ENCODE measurements at regions not wholly inside any gene's neighbourhood (a gene's known extent, or its start where the extent isn't known, plus 50 kb on each side); places are given as distances from the start of the nearest gene placed in this dataset.

DNA sequence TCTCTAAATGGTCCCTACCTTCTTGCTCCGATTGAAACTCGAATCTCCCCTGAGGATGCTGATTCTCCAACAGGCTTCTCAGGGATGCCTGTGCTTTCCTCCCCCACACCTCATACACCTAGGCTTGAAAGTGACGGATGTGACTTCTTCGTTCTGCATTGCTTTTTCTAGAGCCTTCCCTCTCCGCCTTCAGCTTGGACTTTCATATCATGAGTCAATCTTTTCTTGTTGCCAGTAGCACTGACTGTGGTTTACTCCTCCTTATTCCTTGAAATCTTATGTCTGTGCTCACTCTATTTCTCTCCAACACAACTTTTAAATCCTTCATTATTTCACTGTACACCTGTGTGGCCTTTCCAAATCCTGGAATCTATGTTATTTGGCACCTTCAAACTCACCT is 451.4 kb downstream of the TMX3 start:
- TF ChIP-seq, protein P1, sequence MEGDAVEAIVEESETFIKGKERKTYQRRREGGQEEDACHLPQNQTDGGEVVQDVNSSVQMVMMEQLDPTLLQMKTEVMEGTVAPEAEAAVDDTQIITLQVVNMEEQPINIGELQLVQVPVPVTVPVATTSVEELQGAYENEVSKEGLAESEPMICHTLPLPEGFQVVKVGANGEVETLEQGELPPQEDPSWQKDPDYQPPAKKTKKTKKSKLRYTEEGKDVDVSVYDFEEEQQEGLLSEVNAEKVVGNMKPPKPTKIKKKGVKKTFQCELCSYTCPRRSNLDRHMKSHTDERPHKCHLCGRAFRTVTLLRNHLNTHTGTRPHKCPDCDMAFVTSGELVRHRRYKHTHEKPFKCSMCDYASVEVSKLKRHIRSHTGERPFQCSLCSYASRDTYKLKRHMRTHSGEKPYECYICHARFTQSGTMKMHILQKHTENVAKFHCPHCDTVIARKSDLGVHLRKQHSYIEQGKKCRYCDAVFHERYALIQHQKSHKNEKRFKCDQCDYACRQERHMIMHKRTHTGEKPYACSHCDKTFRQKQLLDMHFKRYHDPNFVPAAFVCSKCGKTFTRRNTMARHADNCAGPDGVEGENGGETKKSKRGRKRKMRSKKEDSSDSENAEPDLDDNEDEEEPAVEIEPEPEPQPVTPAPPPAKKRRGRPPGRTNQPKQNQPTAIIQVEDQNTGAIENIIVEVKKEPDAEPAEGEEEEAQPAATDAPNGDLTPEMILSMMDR (conservative IDR thresholded peaks at IDR 0.05 in 1 of 2, IDR thresholded peaks at IDR 0.05 in 1 of 2; ENCODE audit: low read depth in 1 of 2, low read length in 2 of 2) = no peak
- TF ChIP-seq EZH2 (IDR thresholded peaks at IDR 0.05; ENCODE audit: low read length, missing control alignments) = no peak
- Histone ChIP-seq H4K20me1 (ENCODE audit: control insufficient read depth, extremely low read depth, insufficient read depth, low read length) (no peaks in the 10 kb centered on the region), H3K9me3 (ENCODE audit: control insufficient read depth, insufficient read depth, low read depth, low read length) (no peaks in the 10 kb centered on the region), H3K9ac (ENCODE audit: insufficient read depth, low read length) (no peak overlapping the region), H3K4me2 (ENCODE audit: extremely low read depth, insufficient read depth, low read length) (no peak overlapping the region), H3K36me3 (ENCODE audit: control insufficient read depth, insufficient read depth, low read length) (no peaks in the 10 kb centered on the region), H3K27me3 (ENCODE audit: control insufficient read depth, insufficient read depth, low read length) (no peaks in the 10 kb centered on the region), H3K79me2 (ENCODE audit: control insufficient read depth, insufficient read depth, low read length) (no peaks in the 10 kb centered on the region), H3K4me1 (ENCODE audit: control insufficient read depth, extremely low read depth, insufficient read depth, low read length) (peaks cover 6% of the 10 kb centered on the region), H3K27ac (ENCODE audit: insufficient read depth, low read length) (no peak overlapping the region), H3K4me3 (replicated peaks in 1 of 4; ENCODE audit: control extremely low read depth in 1 of 4, insufficient read depth in 1 of 4, low read depth in 3 of 4, low read length in 4 of 4) (no peak overlapping the region), H2AFZ (ENCODE audit: low read length) (no peak overlapping the region)
- peak; percentile 23 to 81 for DNase-seq (ENCODE audit: low read depth in 2 of 2)

DNA sequence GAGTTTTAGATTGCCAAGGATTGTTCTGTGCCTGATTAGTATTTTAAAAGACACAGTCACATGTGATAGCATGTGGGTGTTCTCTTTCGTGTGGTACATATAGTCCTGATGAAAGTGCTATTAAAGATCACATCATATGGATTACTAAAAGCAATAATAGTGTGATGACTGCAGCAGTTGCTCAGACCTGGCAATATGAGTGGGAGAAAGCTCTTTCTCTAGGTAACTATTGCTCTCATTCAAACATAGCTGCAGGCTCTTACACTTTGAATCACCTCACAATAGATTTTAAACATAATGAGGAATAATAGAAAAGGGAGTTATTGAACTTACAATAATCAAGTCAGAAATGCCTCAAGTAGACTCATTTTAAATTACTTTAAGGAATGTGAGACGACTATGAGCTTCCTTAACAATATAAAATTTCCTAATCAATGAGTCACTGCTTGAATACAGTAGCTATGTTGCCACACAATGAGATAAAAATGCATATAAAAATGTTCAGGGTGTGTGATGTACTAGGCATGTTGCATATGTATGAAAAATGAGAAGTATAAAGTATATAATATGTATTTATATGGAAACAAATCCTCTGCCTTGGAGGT is 452.1 kb downstream of the TMX3 start:
- Histone ChIP-seq H3K4me1 (ENCODE audit: control insufficient read depth, extremely low read depth, insufficient read depth, low read length) (peaks cover 6% of the 10 kb centered on the region), H3K4me2 (ENCODE audit: extremely low read depth, insufficient read depth, low read length) (peak overlapping the region; percentile 68), H3K27ac (ENCODE audit: insufficient read depth, low read length) (peak overlapping the region; percentile 49), H3K9ac (ENCODE audit: insufficient read depth, low read length) (no peak overlapping the region), H3K27me3 (ENCODE audit: control insufficient read depth, insufficient read depth, low read length) (no peaks in the 10 kb centered on the region), H3K36me3 (ENCODE audit: control insufficient read depth, insufficient read depth, low read length) (no peaks in the 10 kb centered on the region), H2AFZ (ENCODE audit: low read length) (peak overlapping the region; percentile 9), H4K20me1 (ENCODE audit: control insufficient read depth, extremely low read depth, insufficient read depth, low read length) (no peaks in the 10 kb centered on the region), H3K4me3 (replicated peaks in 1 of 4; ENCODE audit: control extremely low read depth in 1 of 4, insufficient read depth in 1 of 4, low read depth in 3 of 4, low read length in 4 of 4) (no peak overlapping the region), H3K79me2 (ENCODE audit: control insufficient read depth, insufficient read depth, low read length) (no peaks in the 10 kb centered on the region), H3K9me3 (ENCODE audit: control insufficient read depth, insufficient read depth, low read depth, low read length) (no peaks in the 10 kb centered on the region)
- TF ChIP-seq, protein P1 (conservative IDR thresholded peaks at IDR 0.05 in 1 of 2, IDR thresholded peaks at IDR 0.05 in 1 of 2; ENCODE audit: low read depth in 1 of 2, low read length in 2 of 2) = no peak
- no peak for TF ChIP-seq EZH2 (IDR thresholded peaks at IDR 0.05; ENCODE audit: low read length, missing control alignments)
- DNase-seq (ENCODE audit: low read depth in 2 of 2) = peak; percentile 79 to 90

- Histone ChIP-seq H2AFZ (ENCODE audit: low read length) (no peak overlapping the region), H3K4me3 (replicated peaks in 1 of 4; ENCODE audit: control extremely low read depth in 1 of 4, insufficient read depth in 1 of 4, low read depth in 3 of 4, low read length in 4 of 4) (no peak overlapping the region), H4K20me1 (ENCODE audit: control insufficient read depth, extremely low read depth, insufficient read depth, low read length) (no peaks in the 10 kb centered on the region), H3K4me1 (ENCODE audit: control insufficient read depth, extremely low read depth, insufficient read depth, low read length) (no peaks in the 10 kb centered on the region), H3K36me3 (ENCODE audit: control insufficient read depth, insufficient read depth, low read length) (no peaks in the 10 kb centered on the region), H3K27me3 (ENCODE audit: control insufficient read depth, insufficient read depth, low read length) (no peaks in the 10 kb centered on the region), H3K4me2 (ENCODE audit: extremely low read depth, insufficient read depth, low read length) (no peak overlapping the region), H3K27ac (ENCODE audit: insufficient read depth, low read length) (no peak overlapping the region), H3K9ac (ENCODE audit: insufficient read depth, low read length) (no peak overlapping the region), H3K9me3 (ENCODE audit: control insufficient read depth, insufficient read depth, low read depth, low read length) (no peaks in the 10 kb centered on the region), H3K79me2 (ENCODE audit: control insufficient read depth, insufficient read depth, low read length) (no peaks in the 10 kb centered on the region)
- DNase-seq (ENCODE audit: low read depth in 2 of 2) = no peak
- no peak for TF ChIP-seq EZH2 (IDR thresholded peaks at IDR 0.05; ENCODE audit: low read length, missing control alignments)
- TF ChIP-seq, protein P1 (conservative IDR thresholded peaks at IDR 0.05 in 1 of 2, IDR thresholded peaks at IDR 0.05 in 1 of 2; ENCODE audit: low read depth in 1 of 2, low read length in 2 of 2) = no peak
Measured at GRCh38 chr18:68256418-68257067, 458.4 kb downstream of the TMX3 start.
